Activated T-cell treated with anti-CD3 and anti-CD28 coated beads, Interleukin-2, amount 50 U/mL, for 1 hour (primary cell): ENCODE measurements at regions not wholly inside any gene's neighbourhood (a gene's known extent, or its start where the extent isn't known, plus 50 kb on each side); places are given as distances from the start of the nearest gene placed in this dataset.
"Not testable (repeated sequence)": the region's sequence is repeated elsewhere in the genome, so short reads cannot be mapped to it uniquely, and the experiment has no call there.

ENCODE experiments used
- DNase-seq: peaks from one replicate; pipeline ENCODE4 v3.0.0-alpha.2; 2020

DNA sequence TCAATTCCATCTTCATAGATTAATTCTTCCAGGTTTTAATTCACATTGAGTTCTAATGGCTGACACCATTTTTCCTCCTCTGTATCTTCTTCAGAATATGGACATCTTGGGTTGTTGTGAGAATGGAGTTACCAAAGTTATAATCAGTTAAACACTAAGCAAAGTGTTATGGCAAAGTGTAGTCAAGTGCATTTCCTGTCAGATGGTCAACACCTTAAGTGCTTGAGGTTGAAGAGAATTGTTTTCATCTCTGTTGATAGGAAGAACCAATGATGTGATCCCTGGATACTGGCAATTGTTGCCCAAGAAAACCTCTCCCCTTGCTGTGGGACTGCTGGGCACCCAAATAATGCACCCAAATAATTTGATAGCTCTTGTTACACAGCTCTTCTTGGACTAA is 102.6 kb upstream of the SATB1 start:
- DNase-seq: no peak

DNA sequence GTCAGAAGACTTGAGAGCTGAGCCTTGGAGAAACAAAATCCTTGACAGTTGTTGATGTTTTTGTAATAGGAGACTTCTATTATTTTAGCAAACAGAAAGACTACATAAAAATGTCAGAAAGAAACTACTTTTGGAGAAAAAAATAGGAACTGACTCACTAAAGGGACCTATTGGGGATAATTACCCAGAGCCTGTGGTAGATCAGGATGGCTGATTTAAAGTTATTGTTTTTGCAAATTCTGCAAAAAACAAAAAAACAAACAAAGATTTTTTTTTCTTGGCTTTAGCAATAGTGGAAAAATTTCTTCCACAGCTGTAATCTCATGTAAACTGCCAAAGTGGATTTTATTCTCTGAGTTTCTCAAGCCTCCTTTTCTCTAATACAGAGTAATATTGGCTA is 101.5 kb upstream of the SATB1 start:
- no peak for DNase-seq

DNA sequence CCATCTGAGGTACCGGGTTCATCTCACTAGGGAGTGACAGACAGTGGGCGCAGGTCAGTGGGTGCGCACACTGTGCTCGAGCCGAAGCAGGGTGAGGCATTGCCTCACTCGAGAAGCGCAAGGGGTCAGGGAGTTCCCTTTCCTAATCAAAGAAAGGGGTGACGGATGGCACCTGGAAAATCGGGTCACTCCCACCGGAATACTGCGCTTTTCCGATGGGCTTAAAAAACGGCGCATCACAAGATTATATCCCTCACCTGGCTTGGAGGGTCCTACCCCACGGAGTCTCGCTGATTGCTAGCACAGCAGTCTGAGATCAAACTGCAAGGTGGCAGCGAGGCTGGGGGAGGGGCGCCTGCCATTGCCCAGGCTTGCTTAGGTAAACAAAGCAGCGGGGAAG is 91.0 kb upstream of the SATB1 start:
- not testable (repeated sequence) for DNase-seq

DNA sequence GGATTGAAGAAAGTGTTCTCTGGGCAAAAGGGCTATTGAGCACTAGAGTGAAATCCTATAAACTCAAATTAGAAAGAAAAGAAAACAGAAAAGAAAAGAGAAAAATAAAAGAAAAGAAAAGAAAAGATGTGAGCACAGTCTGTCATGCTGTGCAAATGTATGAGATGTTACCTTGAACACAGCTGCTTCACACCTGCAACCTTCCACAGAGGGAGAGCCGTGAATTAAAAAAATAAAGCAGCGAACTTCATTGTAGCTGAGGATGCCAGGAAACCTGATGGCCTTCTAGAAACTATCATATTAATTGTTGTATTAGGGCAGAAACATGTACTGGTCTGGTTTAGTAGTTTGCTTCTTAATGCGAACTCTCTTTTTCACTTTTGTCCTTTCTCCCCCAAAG is 88.0 kb upstream of the SATB1 start:
- no peak for DNase-seq

DNA sequence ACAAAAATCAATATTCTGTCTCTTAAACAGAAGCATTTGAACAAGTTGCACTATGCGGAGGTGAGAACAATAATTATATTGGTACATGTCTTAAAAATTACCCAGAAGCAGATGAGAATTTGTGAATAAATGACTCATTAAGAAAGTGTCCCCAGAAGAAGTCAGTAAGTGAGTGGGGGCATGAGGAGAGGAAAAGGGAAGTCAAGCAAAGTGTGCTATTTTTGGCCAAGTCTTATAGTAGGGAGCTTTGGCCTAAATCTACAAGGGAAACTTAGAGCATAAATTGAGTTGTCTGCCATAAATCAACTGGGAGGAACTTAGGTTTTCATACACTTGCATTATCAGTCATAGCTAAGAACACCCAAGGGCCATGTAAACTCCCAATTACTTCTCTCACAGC is 86.9 kb upstream of the SATB1 start:
- no peak for DNase-seq

DNA sequence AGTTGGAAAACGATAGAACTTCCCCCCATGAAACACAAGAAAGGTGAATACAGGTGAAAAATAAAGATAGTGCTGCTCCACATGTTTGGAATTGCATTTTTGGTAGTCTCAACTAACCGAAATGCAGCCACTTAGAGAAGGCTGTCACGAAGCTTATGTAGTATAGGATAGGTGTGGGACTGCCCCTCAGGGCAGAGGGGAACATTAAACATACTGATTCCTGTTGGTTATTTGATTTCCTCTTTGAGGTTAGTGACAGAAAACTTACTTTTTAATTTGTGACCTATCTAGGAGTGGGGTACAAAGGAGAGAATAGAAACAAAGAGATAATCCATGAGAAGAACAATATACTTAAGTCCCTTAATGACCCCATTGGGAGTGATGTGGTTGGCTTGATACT is 85.8 kb upstream of the SATB1 start:
- no peak for DNase-seq

DNA sequence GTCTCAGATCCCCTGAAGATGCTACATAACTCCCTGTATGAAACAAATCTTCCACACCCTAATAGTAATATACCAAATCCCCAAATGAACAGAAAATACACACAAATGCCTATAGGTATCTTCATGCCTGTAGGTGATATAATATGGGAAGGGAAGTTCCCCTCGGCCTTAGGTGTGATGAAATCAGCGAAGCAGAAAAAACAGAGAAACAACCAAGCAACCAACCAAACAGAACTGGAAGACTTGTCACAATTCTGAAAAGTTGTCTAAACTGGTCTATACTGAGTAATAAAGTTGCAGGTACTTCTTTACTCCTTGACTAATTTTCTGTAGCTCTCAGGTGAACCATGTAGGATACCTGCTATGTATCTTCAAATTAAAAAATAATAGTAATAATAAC is 82.2 kb upstream of the SATB1 start:
- DNase-seq: no peak

DNA sequence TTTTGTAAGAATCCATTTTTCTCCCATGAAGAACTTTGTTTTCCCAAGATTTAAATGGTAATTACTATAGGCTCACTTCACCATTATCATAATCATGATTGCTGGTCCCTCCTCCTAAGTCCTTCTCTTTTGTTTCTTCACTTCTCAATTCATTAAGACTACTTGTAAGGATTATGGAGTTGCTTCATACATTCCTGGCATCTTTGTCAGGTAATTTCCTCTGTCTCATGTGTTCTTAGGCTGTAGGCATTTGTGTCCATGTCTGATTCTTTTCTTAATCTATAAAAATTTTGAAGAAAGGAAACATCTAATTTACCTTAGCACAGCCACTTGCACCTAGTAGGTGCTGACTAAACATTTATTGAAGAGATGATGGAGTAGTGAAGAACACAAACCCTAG is 79.9 kb upstream of the SATB1 start:
- DNase-seq: no peak

DNA sequence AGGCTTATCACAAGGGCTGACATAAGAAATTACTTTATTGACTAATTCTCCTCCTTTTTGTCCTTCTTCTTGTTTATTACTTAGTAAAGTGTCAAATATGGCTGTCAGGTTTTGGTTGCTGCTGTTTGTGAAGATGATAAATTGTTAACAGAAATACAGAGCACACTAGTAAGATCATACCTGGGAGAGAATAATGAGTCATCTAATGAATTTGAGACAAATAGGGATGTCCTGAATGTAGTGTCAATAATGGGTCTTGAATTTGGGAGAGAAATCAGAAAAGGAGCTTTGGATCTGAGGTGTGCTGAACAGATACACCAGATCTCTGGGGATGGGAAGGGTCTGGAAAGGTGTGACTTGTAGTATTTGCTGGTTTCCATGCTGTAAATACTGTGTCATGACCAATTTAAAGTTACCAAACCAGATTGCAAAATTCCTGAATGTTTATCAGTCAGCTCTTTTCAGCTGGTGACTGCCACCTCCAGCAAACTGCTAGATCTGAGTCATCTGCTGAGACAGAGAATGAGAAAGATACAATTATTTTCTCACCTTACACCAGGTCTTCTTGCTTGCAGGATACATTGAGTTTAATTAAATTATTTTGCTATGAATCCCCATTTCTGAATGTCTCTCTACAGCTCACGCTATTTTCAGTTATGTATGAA is 76.7 kb upstream of the SATB1 start:
- DNase-seq: no peak

DNA sequence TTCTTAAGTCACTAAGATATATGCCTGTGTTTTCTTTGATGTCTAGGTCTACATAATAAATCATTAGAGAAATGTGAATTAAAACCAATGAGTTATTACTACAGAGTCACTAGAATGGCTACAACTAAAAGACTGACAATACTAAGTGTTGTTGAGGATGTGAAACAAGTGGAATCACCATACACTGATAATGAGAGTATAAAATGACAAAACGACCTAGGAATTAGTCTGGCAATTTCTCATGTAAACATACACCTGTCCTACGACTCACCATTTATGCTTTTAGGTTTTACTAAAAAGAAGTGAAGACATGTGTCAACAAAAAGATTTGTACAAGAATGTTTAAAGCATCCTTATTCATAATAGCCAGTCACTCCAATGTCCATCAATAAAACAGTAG is 75.2 kb upstream of the SATB1 start:
- no peak for DNase-seq

DNA sequence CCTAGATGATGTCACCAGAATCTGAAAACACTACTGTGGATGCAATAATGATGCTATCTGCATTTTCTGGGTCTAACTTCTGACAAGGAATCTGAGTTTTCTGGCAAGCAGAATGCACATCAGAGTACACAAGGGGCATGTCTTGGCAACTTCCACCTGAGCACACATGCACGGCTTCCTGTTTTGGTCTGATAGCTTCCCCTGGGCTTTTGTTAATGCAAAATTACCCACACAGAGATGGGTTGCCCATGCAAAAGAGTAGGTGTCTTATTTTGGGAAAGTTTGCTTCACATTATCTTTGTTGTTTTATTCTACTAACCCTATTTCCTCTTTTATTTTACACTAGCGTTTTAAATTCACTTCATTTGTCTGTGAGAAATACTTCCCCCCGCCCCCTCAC is 74.2 kb upstream of the SATB1 start:
- DNase-seq: peak; percentile 16

DNA sequence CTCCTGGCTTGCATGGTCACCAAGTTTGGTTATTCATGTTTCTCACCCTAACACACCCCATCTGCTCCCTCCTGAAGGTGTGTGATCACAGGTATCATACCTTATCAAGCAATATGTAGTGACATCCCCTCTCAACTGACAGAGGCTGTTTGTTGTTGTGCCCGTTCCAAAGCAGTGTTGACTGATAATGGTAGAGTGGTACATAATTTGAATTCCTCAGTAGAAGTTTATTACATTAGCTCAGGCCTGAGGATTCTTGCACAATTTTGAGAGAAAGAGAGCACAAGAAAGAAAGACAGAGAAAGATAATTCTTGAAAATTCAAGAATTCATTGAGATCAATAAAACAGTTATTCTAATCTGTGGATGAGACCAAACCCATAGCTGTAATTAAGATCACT is 69.1 kb upstream of the SATB1 start:
- DNase-seq: no peak

DNA sequence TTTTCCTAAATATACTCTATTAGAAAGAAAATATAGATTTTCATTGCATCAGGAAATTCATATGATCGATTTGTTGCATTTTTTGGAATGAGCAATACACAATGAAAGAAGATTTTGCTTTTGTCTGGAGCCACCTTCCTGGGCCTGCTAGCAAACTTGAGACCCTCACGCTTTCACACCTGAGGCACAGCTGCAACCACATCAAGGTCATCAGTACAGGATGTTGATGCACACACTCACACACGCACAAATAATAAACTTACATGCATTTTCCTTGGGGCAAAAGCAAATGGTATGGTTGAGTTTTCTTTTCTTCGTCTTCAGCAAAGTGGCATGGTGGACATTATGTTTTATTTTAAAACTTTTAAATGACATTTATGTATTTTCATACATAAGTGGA is 64.8 kb upstream of the SATB1 start:
- DNase-seq: peak; percentile 17

DNA sequence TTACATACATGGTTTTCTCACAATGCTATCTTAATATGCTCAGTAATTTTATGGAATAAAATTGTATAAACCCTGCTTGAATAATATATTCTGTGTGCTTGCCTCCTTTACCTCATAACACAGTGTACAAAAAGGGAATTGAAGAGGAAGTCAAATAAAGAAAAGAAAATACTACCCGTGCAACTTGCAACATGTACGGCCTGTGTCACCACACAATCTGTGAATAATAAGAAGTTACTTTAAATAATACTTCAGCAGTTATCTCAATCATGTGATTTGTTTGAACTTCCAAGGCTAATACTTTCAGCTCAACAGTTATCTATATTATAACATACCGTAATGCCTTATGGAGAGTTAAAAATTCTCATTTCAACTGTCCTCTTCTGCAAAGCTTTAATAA is 58.1 kb upstream of the SATB1 start:
- no peak for DNase-seq

DNA sequence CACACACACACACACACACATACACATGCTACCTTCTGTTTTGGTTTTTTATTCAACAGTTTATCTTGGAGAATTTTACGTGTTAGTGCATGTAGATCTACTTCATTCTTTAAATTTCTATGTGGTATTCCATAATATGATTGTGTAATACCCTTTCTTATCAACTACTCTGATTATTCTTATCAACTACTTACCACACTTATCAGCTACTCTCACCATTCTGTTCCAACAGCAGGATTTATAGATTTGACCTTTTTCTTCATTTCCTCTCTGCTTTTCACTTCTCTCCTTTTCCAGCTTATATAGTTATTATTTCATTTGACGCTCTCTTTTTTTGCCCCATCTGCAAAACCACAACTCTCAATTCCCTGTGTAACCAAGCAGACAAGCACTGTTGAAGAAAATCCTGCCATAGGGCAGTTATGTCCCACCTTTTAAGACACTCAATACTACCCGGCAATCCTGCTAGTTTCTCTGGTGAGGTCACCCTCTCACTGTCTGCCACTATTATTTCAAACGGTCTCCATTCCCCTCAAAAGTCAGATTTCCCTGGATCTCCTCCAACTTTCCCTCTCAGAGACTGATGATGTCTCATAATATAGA is 56.9 kb upstream of the SATB1 start:
- DNase-seq: no peak

DNA sequence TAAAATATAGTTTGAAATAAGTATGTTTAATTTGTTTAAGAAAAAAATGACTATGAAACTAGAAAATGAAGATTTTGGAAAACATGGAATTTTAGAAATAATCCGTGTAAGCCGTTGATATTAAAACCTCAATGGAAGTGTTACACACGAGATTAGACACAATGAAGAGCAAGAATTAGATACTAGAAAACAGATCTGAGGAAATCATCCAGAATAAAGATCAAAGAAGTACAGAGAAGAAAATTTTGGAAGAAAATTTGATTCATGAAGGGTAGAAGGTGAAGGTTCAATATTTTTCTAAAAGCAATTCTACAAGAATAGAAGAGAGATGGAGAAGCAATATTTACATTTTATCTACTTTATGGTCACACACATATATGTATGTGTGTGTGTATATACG is 52.5 kb upstream of the SATB1 start:
- DNase-seq: no peak
